ENCODE measurements at regions not wholly inside any gene's neighbourhood (a gene's known extent, or its start where the extent isn't known, plus 50 kb on each side); places are given as distances from the start of the nearest gene placed in this dataset.

DNA sequence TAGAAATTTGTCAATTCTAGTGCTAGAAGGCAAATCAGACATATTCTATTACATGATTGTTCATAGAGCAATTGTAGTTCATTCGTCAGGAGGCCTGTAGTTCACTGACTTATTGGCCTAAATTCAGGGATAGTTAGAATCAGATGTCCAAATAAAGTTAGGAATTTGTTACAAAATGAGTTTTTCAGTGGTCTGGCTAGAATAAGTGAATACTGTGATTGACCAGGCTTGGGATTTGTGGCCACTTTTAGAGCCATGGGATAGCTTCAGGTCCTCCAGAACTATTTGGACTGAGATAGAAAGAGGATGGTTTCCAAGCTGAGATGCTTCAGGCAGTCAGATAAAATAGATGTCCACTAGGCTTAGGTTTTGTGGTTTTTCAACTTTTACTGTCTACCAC lies 199.1 kb upstream of the MPDZ start:
- peak in 1 of 2 donors; percentile 15 for DNase-seq
- H3K9me3 ChIP-seq: peaks cover 5 to 24% (median 13%) of the 10 kb centered on the region in 4 donors
- WGBS, 5 donors: 71 to 88% (median 80%) methylated on average over 1 of the region's 1 CpG
- TF ChIP-seq, protein P1, sequence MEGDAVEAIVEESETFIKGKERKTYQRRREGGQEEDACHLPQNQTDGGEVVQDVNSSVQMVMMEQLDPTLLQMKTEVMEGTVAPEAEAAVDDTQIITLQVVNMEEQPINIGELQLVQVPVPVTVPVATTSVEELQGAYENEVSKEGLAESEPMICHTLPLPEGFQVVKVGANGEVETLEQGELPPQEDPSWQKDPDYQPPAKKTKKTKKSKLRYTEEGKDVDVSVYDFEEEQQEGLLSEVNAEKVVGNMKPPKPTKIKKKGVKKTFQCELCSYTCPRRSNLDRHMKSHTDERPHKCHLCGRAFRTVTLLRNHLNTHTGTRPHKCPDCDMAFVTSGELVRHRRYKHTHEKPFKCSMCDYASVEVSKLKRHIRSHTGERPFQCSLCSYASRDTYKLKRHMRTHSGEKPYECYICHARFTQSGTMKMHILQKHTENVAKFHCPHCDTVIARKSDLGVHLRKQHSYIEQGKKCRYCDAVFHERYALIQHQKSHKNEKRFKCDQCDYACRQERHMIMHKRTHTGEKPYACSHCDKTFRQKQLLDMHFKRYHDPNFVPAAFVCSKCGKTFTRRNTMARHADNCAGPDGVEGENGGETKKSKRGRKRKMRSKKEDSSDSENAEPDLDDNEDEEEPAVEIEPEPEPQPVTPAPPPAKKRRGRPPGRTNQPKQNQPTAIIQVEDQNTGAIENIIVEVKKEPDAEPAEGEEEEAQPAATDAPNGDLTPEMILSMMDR (IDR thresholded peaks at IDR 0.05): no peak
- TF ChIP-seq POLR2AphosphoS5 (IDR thresholded peaks at IDR 0.05): no peak
- no peak for TF ChIP-seq POLR2A (IDR thresholded peaks at IDR 0.05)
- TF ChIP-seq EP300 (IDR thresholded peaks at IDR 0.05): no peak
- H3K27me3 ChIP-seq: no peaks in the 10 kb centered on the region
- H3K27ac ChIP-seq: no peak overlapping the region
- H3K4me3 ChIP-seq: no peak overlapping the region
- H3K4me1 ChIP-seq: no peaks in the 10 kb centered on the region
- no peaks in the 10 kb centered on the region for H3K36me3 ChIP-seq
- intact Hi-C loops (cut with DNase I; ENCODE audit: low total_unique reads): no loop called here

DNA sequence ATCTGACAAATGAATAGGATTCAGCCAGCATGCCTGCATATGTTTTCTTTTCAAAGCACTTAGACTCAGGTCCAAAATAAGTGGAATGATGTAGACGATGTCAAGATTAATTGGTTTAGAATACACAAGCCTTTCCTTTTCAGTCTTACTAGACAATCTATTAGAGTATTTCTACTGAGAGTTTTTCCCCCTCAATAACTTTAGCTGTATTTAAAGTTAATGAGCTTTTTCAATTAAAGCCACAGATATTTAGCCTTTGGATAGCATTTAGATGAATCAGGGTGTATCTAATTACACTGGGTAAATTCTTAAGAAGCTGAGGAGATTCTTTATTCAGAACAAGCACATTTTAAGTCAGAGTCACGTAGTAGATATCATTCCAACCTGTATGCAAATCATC lies 198.7 kb upstream of the MPDZ start:
- no peak overlapping the region for H3K27ac ChIP-seq
- no peaks in the 10 kb centered on the region for H3K27me3 ChIP-seq
- 54 to 80% (median 67%) methylated on average over 2 of the region's 2 CpGs for WGBS, 5 donors
- intact Hi-C loops (cut with DNase I; ENCODE audit: low total_unique reads): no loop called here
- no peaks in the 10 kb centered on the region for H3K4me1 ChIP-seq
- no peak overlapping the region for H3K4me3 ChIP-seq
- H3K9me3 ChIP-seq: peaks cover 5 to 24% (median 13%) of the 10 kb centered on the region in 4 donors
- H3K36me3 ChIP-seq: no peaks in the 10 kb centered on the region
- TF ChIP-seq POLR2AphosphoS5 (IDR thresholded peaks at IDR 0.05) (no peak), EP300 (IDR thresholded peaks at IDR 0.05) (no peak), POLR2A (IDR thresholded peaks at IDR 0.05) (no peak)
- TF ChIP-seq, protein P1 (IDR thresholded peaks at IDR 0.05): no peak
- DNase-seq: no peak

DNA sequence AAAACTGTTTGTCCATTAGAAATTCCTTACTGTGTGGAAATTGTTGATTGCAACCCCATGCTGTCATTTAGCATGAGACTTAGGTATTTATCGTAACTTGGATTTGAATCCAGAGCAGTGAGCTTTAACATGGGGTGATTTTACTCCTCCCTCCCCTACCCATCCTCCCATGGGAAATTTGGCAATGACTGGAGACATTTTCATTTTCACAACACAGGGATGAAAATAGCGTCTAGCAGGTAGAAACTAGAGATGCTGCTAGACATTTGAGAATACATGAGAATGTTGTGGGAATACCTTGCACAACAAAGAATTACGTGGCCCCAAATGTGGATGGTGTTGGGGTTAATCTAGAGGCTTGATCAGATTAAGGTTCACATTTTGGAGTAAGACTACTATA lies 191.3 kb upstream of the MPDZ start:
- no peak for DNase-seq
- H3K36me3 ChIP-seq: no peaks in the 10 kb centered on the region
- H3K9me3 ChIP-seq: peaks cover 5 to 14% (median 11%) of the 10 kb centered on the region in 4 donors
- no peaks in the 10 kb centered on the region for H3K27me3 ChIP-seq
- no peaks in the 10 kb centered on the region for H3K4me1 ChIP-seq
- no peak for TF ChIP-seq POLR2AphosphoS5 (IDR thresholded peaks at IDR 0.05)
- no peak for TF ChIP-seq POLR2A (IDR thresholded peaks at IDR 0.05)
- H3K4me3 ChIP-seq: no peak overlapping the region
- 72 to 95% (median 78%) methylated on average over 3 of the region's 3 CpGs for WGBS, 5 donors
- H3K27ac ChIP-seq: no peak overlapping the region
- intact Hi-C loops (cut with DNase I; ENCODE audit: low total_unique reads): no loop called here

DNA sequence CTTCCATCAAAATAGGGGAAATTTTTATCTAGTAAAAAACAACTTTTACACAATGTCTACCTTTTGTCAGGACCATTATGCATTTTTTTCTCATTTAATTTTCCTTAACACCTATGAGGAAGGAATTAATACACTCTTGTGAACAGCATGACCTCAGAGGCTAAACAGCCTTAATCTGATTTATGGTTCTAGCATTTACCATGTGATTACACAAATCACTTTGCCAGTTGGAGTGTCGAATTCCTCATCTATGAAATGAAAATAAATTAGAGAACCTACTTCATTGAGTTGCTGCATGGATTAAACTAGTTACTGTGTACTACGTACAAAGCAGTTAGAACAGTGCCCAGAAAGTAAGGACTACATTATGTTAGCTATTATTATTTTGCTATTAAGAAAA lies 187.7 kb upstream of the MPDZ start:
- no peaks in the 10 kb centered on the region for H3K36me3 ChIP-seq
- H3K4me3 ChIP-seq: no peak overlapping the region
- H3K27ac ChIP-seq: no peak overlapping the region
- TF ChIP-seq, protein P1 (IDR thresholded peaks at IDR 0.05): no peak
- TF ChIP-seq EP300 (IDR thresholded peaks at IDR 0.05) (no peak), POLR2AphosphoS5 (IDR thresholded peaks at IDR 0.05) (no peak), POLR2A (IDR thresholded peaks at IDR 0.05) (no peak)
- H3K4me1 ChIP-seq: no peaks in the 10 kb centered on the region
- WGBS, 5 donors: 36 to 60% (median 51%) methylated on average over 2 of the region's 2 CpGs
- intact Hi-C loops (cut with DNase I; ENCODE audit: low total_unique reads): no loop called here
- H3K9me3 ChIP-seq: no peaks in the 10 kb centered on the region
- H3K27me3 ChIP-seq: no peaks in the 10 kb centered on the region
- DNase-seq: no peak

DNA sequence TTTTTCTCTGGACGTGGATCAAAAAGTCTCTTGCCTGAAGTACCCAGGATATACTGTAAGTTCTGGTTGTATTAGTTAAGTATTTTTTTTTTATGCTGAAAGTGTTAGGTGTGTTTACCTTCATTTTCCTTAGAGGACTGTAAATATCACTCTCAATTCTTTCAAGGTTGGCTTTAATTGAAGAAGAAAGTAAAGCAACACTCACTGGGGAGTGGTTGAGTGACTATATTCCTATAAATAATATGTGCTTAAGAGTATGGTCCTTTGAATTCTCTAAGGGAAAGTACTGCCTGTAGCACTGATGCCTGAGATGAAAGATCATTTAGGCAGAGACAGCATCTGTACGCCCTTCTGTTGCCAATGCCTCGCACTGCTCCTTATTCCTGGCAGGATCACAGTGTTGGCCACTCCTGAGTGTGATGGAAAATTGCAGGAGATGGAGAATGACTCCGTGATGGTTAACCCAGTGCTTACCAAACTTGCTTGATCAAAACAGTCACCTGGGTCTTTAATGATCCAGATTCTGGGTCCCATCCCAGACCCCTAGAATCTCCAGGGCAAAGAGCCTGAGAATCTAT lies 182.0 kb upstream of the MPDZ start:
- intact Hi-C loops (cut with DNase I; ENCODE audit: low total_unique reads): no loop called here
- TF ChIP-seq EP300 (IDR thresholded peaks at IDR 0.05): no peak
- TF ChIP-seq, protein P1 (IDR thresholded peaks at IDR 0.05): no peak
- TF ChIP-seq POLR2A (IDR thresholded peaks at IDR 0.05): no peak
- TF ChIP-seq POLR2AphosphoS5 (IDR thresholded peaks at IDR 0.05): no peak
- no peak for DNase-seq
- 54 to 80% (median 69%) methylated on average over 4 of the region's 4 CpGs for WGBS, 5 donors
- Histone ChIP-seq H3K9me3 (no peaks in the 10 kb centered on the region), H3K4me1 (no peaks in the 10 kb centered on the region), H3K27me3 (no peaks in the 10 kb centered on the region), H3K27ac (no peak overlapping the region), H3K4me3 (no peak overlapping the region), H3K36me3 (no peaks in the 10 kb centered on the region)

Measured in stomach (tissue), 8 donors.